Nephron progenitor cell (in vitro differentiated cells): ENCODE measurements at regions not wholly inside any gene's neighbourhood (a gene's known extent, or its start where the extent isn't known, plus 50 kb on each side); places are given as distances from the start of the nearest gene placed in this dataset.

Source experiments
- DNase-seq: peaks from one replicate; pipeline ENCODE4 v3.0.0; 2021
- H3K27ac Mint-ChIP-seq: 2 replicates; pipeline ENCODE4 v1.8.0; 2021; ENCODE audit warnings: mild to moderate bottlenecking, moderate library complexity, mixed read lengths
- H3K27me3 Mint-ChIP-seq: 2 replicates; pipeline ENCODE4 v1.8.0; 2021; ENCODE audit warnings: mild to moderate bottlenecking, low read depth, mixed read lengths; ENCODE audit not compliant: poor library complexity
- H3K36me3 Mint-ChIP-seq: 2 replicates; pipeline ENCODE4 v1.8.0; 2021; ENCODE audit warnings: low read depth, mixed read lengths
- H3K4me1 Mint-ChIP-seq: 2 replicates; pipeline ENCODE4 v1.8.0; 2021; ENCODE audit warnings: mixed read lengths
- H3K4me3 Mint-ChIP-seq: 2 replicates; pipeline ENCODE4 v1.8.0; 2021; ENCODE audit warnings: mild to moderate bottlenecking, moderate library complexity, mixed read lengths
- H3K9me3 Mint-ChIP-seq: 2 replicates; pipeline ENCODE4 v1.8.0; 2021; ENCODE audit warnings: mild to moderate bottlenecking, moderate library complexity, mixed read lengths
- TF ChIP-seq, protein P1 (sequence below): fragments of 200-600 bp; sonication (generic); IDR thresholded peaks from 2 replicates; pipeline ENCODE4 v1.5.0; 2021; ENCODE audit warnings: antibody characterized with exemption

- H3K4me1 Mint-ChIP-seq: no peaks in the 10 kb centered on the region
- peaks cover 12% of the 10 kb centered on the region for H3K27me3 Mint-ChIP-seq
- TF ChIP-seq, protein P1, sequence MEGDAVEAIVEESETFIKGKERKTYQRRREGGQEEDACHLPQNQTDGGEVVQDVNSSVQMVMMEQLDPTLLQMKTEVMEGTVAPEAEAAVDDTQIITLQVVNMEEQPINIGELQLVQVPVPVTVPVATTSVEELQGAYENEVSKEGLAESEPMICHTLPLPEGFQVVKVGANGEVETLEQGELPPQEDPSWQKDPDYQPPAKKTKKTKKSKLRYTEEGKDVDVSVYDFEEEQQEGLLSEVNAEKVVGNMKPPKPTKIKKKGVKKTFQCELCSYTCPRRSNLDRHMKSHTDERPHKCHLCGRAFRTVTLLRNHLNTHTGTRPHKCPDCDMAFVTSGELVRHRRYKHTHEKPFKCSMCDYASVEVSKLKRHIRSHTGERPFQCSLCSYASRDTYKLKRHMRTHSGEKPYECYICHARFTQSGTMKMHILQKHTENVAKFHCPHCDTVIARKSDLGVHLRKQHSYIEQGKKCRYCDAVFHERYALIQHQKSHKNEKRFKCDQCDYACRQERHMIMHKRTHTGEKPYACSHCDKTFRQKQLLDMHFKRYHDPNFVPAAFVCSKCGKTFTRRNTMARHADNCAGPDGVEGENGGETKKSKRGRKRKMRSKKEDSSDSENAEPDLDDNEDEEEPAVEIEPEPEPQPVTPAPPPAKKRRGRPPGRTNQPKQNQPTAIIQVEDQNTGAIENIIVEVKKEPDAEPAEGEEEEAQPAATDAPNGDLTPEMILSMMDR: no peak
- H3K36me3 Mint-ChIP-seq: no peaks in the 10 kb centered on the region
- H3K4me3 Mint-ChIP-seq: no peak overlapping the region
- no peak for DNase-seq
- no peak overlapping the region for H3K27ac Mint-ChIP-seq
- H3K9me3 Mint-ChIP-seq: peaks cover 1% of the 10 kb centered on the region
These were observed 74.0 kb upstream of the EIF5 start for GRCh38 chr14:103259801-103260628.

DNA sequence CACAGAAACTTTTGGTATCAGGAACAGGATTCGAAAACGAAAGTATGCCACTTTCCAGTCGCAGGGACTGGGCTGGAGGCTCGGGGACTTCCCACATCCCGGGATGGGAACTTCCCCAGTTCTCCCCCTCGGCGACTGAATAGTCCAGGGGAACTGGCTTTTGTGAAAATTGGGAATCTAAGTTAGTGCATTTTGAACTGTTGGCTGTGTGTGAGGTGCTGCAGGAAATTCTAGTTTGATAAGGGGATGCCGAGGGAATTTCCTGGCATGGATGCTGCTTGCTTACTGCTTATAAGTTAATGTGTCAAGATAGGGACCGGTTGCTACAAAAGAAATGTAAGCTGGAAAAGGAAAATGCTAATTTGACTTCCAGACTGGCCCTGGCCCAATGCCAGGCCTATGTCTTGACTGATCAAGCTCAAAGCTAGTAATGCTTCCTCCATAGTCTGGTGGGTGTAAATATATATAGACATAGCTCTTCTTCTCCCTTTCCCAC is 73.4 kb upstream of the EIF5 start:
- TF ChIP-seq, protein P1: no peak
- H3K27me3 Mint-ChIP-seq: peaks cover 12% of the 10 kb centered on the region
- H3K27ac Mint-ChIP-seq: no peak overlapping the region
- no peak overlapping the region for H3K4me3 Mint-ChIP-seq
- H3K36me3 Mint-ChIP-seq: no peaks in the 10 kb centered on the region
- no peaks in the 10 kb centered on the region for H3K4me1 Mint-ChIP-seq
- H3K9me3 Mint-ChIP-seq: peaks cover 7% of the 10 kb centered on the region
- no peak for DNase-seq

- DNase-seq: no peak
- peaks cover 30% of the 10 kb centered on the region for H3K9me3 Mint-ChIP-seq
- H3K4me3 Mint-ChIP-seq: peak overlapping the region; percentile 2
- peak overlapping the region; percentile 59 for H3K27ac Mint-ChIP-seq
- peaks cover 7% of the 10 kb centered on the region for H3K27me3 Mint-ChIP-seq
- peaks cover 13% of the 10 kb centered on the region for H3K4me1 Mint-ChIP-seq
- peaks cover 5% of the 10 kb centered on the region for H3K36me3 Mint-ChIP-seq
- TF ChIP-seq, protein P1: no peak
These were observed 66.7 kb upstream of the EIF5 start for GRCh38 chr14:103267226-103267910.

GRCh38 chr14:103271189-103271588 is 62.8 kb upstream of the EIF5 start:
- Mint-ChIP-seq H3K4me3 (no peak overlapping the region), H3K27me3 (peaks cover 14% of the 10 kb centered on the region), H3K36me3 (peaks cover 11% of the 10 kb centered on the region), H3K9me3 (peaks cover 41% of the 10 kb centered on the region), H3K4me1 (peaks cover 13% of the 10 kb centered on the region), H3K27ac (no peak overlapping the region)
- DNase-seq: no peak
- TF ChIP-seq, protein P1: no peak

- Mint-ChIP-seq H3K4me1 (no peaks in the 10 kb centered on the region), H3K36me3 (peaks cover 6% of the 10 kb centered on the region), H3K4me3 (no peak overlapping the region), H3K9me3 (peaks cover 34% of the 10 kb centered on the region), H3K27ac (no peak overlapping the region), H3K27me3 (peaks cover 35% of the 10 kb centered on the region)
- TF ChIP-seq, protein P1: no peak
- no peak for DNase-seq
These were observed 60.8 kb upstream of the EIF5 start for GRCh38 chr14:103273145-103273744.
